A549 (cell line): ENCODE measurements at regions not wholly inside any gene's neighbourhood (a gene's known extent, or its start where the extent isn't known, plus 50 kb on each side); places are given as distances from the start of the nearest gene placed in this dataset.

Experiments
- EHMT2 ChIP-seq: fragments of 200-600 bp; sonication (generic); IDR thresholded peaks from 2 replicates; pipeline ENCODE4 v1.6.1; 2016; ENCODE audit warnings: antibody characterized with exemption, low read depth, mild to moderate bottlenecking, moderate library complexity
- GATA3 ChIP-seq: IDR thresholded peaks from 2 replicates; pipeline ENCODE4 v1.6.1; 2012; ENCODE audit warnings: borderline replicate concordance
- JUN ChIP-seq, 2 experiments: fragments of >200 bp; sonication (Bioruptor Twin); formaldehyde crosslinking; IDR thresholded peaks; 2 replicates in 1 of 2; 3 replicates in 1 of 2; pipeline ENCODE4 v1.6.1; 2016 to 2017
- MAZ ChIP-seq: fragments of 150-350 bp; IDR thresholded peaks from 2 replicates; pipeline ENCODE4 v1.6.1; 2014; ENCODE audit warnings: antibody characterized with exemption, low read depth, low read length, borderline replicate concordance
- MYC ChIP-seq: IDR thresholded peaks from 2 replicates; pipeline ENCODE4 v1.6.1; 2012; ENCODE audit warnings: mild to moderate bottlenecking, inconsistent platforms, low read length, improper control_type of control experiment, borderline replicate concordance
- NPAS2 ChIP-seq: fragments of 250-450 bp; sonication (Bioruptor Pico); IDR thresholded peaks from 2 replicates; pipeline ENCODE4 v1.8.0; 2022; ENCODE audit warnings: mild to moderate bottlenecking, moderate library complexity, borderline replicate concordance
- POLR2A ChIP-seq: IDR thresholded peaks from 2 replicates; pipeline ENCODE4 v1.6.1; 2012; ENCODE audit warnings: mild to moderate bottlenecking, low read length
- RCOR1 ChIP-seq: fragments of 150-350 bp; IDR thresholded peaks from 2 replicates; pipeline ENCODE4 v1.6.1; 2014; ENCODE audit warnings: antibody characterized with exemption, low read length, low read depth
- ZFP36 ChIP-seq: fragments of 450-650 bp; IDR thresholded peaks from 2 replicates; pipeline ENCODE4 v1.6.1; 2014; ENCODE audit warnings: borderline replicate concordance; ENCODE audit not compliant: partially characterized antibody
- TF ChIP-seq, protein P1 (sequence below): fragments of >200 bp; sonication (Bioruptor Twin); formaldehyde crosslinking; IDR thresholded peaks from 3 replicates; pipeline ENCODE4 v1.5.1; 2016

DNA sequence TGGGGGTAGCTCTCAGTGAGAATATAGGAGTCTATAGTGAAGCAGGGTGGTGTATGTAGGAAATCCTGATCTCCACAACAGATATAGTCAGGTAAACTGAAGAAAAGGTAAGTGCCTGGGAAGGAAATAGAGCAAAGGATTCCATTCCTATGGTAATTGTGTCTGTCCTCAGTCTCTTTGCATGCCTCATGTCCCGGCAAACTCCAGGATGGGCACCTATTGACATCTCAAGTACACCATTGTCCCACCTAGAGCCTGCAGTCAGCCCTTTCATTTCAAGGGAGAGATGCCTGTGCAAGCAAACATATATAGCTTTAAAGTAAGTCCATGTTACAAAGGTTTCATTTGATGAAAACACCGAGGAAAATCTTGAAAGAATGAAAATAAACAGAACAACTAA lies 257.7 kb upstream of the AZI2 start:
- TF ChIP-seq EHMT2 (no peak), POLR2A (no peak), JUN (IDR thresholded peaks at IDR 0.05) (no peak), MYC (no peak), NPAS2 (CRISPR knock-in tag) (no peak), RCOR1 (no peak), MAZ (no peak), ZFP36 (no peak), GATA3 (no peak)
- TF ChIP-seq, protein P1, sequence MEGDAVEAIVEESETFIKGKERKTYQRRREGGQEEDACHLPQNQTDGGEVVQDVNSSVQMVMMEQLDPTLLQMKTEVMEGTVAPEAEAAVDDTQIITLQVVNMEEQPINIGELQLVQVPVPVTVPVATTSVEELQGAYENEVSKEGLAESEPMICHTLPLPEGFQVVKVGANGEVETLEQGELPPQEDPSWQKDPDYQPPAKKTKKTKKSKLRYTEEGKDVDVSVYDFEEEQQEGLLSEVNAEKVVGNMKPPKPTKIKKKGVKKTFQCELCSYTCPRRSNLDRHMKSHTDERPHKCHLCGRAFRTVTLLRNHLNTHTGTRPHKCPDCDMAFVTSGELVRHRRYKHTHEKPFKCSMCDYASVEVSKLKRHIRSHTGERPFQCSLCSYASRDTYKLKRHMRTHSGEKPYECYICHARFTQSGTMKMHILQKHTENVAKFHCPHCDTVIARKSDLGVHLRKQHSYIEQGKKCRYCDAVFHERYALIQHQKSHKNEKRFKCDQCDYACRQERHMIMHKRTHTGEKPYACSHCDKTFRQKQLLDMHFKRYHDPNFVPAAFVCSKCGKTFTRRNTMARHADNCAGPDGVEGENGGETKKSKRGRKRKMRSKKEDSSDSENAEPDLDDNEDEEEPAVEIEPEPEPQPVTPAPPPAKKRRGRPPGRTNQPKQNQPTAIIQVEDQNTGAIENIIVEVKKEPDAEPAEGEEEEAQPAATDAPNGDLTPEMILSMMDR, result no peak
